WTC11 (cell line): ENCODE measurements at regions not wholly inside any gene's neighbourhood (a gene's known extent, or its start where the extent isn't known, plus 50 kb on each side); places are given as distances from the start of the nearest gene placed in this dataset.

Experiments
- ATAC-seq: fragments of 200-7000 bp; cut with Tn5 transposase; 2 replicates; pipeline ENCODE4 v1.10.0; 2021; ENCODE audit warnings: mild to moderate bottlenecking, moderate library complexity
- CTCF ChIA-PET: fragments of 300-600 bp; sonication (Branson Sonifier 250); formaldehyde crosslinking; loops from one replicate; lab custom pipeline; 2021; ENCODE audit warnings: antibody characterized with exemption; lab: Charles Lee
- POLR2A ChIA-PET: fragments of 350-600 bp; sonication (Branson Sonifier 250); formaldehyde crosslinking; loops from one replicate; lab custom pipeline; 2021; ENCODE audit warnings: antibody characterized with exemption; lab: Charles Lee
- DNase-seq: peaks from one replicate; pipeline ENCODE4 v3.0.0; 2021; ENCODE audit warnings: low spot score
- H3K27ac Mint-ChIP-seq: 2 replicates; pipeline ENCODE4 v1.8.0; 2021; ENCODE audit warnings: mixed read lengths
- H3K27me3 Mint-ChIP-seq: 2 replicates; pipeline ENCODE4 v1.8.0; 2021; ENCODE audit warnings: low read depth, mild to moderate bottlenecking, moderate library complexity, mixed read lengths
- H3K36me3 Mint-ChIP-seq: 2 replicates; pipeline ENCODE4 v1.8.0; 2021; ENCODE audit warnings: mixed read lengths
- H3K4me1 Mint-ChIP-seq: 2 replicates; pipeline ENCODE4 v1.8.0; 2022; ENCODE audit warnings: mixed read lengths
- H3K4me3 Mint-ChIP-seq: 2 replicates; pipeline ENCODE4 v1.8.0; 2021; ENCODE audit warnings: mild to moderate bottlenecking, moderate library complexity, mixed read lengths
- H3K9me3 Mint-ChIP-seq: 2 replicates; pipeline ENCODE4 v1.8.0; 2021; ENCODE audit warnings: mixed read lengths
- ATF1 ChIP-seq: sonication (generic); formaldehyde crosslinking; IDR thresholded peaks from 2 replicates; pipeline ENCODE4 v1.8.1; 2023; ENCODE audit warnings: mild to moderate bottlenecking, moderate library complexity, missing genetic modification reagents
- ESRRA ChIP-seq: sonication (generic); formaldehyde crosslinking; IDR thresholded peaks from 2 replicates; pipeline ENCODE4 v1.8.1; 2022; ENCODE audit warnings: mild to moderate bottlenecking, missing genetic modification reagents, borderline replicate concordance
- FOXK1 ChIP-seq: sonication (generic); formaldehyde crosslinking; IDR thresholded peaks from 2 replicates; pipeline ENCODE4 v1.8.0; 2022; ENCODE audit warnings: mild to moderate bottlenecking, moderate library complexity, missing genetic modification reagents
- GRHL2 ChIP-seq: fragments of 250-450 bp; sonication (Bioruptor Pico); IDR thresholded peaks from 2 replicates; pipeline ENCODE4 v1.8.0; 2022; ENCODE audit warnings: mild to moderate bottlenecking, moderate library complexity; ENCODE audit not compliant: insufficient replicate concordance, severe bottlenecking
- JUN ChIP-seq: sonication (generic); formaldehyde crosslinking; IDR thresholded peaks from 2 replicates; pipeline ENCODE4 v1.8.0; 2023; ENCODE audit warnings: mild to moderate bottlenecking, missing genetic modification reagents
- KAT7 ChIP-seq: sonication (generic); formaldehyde crosslinking; IDR thresholded peaks from 2 replicates; pipeline ENCODE4 v1.8.1; 2023; ENCODE audit warnings: missing genetic modification reagents, mild to moderate bottlenecking, borderline replicate concordance
- MXD4 ChIP-seq: fragments of 250-450 bp; sonication (Bioruptor Pico); IDR thresholded peaks from 2 replicates; pipeline ENCODE4 v1.8.0; 2021; ENCODE audit warnings: mild to moderate bottlenecking, moderate library complexity, borderline replicate concordance
- RORB ChIP-seq: fragments of 250-450 bp; sonication (Bioruptor Pico); IDR thresholded peaks from 2 replicates; pipeline ENCODE4 v1.9.0; 2021; ENCODE audit warnings: mild to moderate bottlenecking
- SMAD3 ChIP-seq: sonication (generic); formaldehyde crosslinking; IDR thresholded peaks from 2 replicates; pipeline ENCODE4 v1.8.0; 2022; ENCODE audit warnings: missing genetic modification reagents, mild to moderate bottlenecking, borderline replicate concordance
- SMAD4 ChIP-seq: sonication (generic); formaldehyde crosslinking; IDR thresholded peaks from 2 replicates; pipeline ENCODE4 v1.8.0; 2022; ENCODE audit warnings: mild to moderate bottlenecking, missing genetic modification reagents
- ZNF416 ChIP-seq: fragments of 250-450 bp; sonication (Bioruptor Pico); IDR thresholded peaks from 2 replicates; pipeline ENCODE4 v1.9.0; 2021; ENCODE audit warnings: mild to moderate bottlenecking, inconsistent platforms
- TF ChIP-seq, protein P1 (sequence below): sonication (generic); formaldehyde crosslinking; IDR thresholded peaks from 2 replicates; pipeline ENCODE4 v1.8.1; 2023; ENCODE audit warnings: mild to moderate bottlenecking, missing genetic modification reagents, moderate library complexity
- TF ChIP-seq, protein P2 (sequence below): sonication (generic); formaldehyde crosslinking; IDR thresholded peaks from 2 replicates; pipeline ENCODE4 v1.8.0; 2023; ENCODE audit warnings: mild to moderate bottlenecking, missing genetic modification reagents
- TF ChIP-seq, protein P3 (sequence below): sonication (generic); formaldehyde crosslinking; IDR thresholded peaks from 2 replicates; pipeline ENCODE4 v1.8.1; 2022; ENCODE audit warnings: low read depth, mild to moderate bottlenecking, moderate library complexity, missing genetic modification reagents, borderline replicate concordance
- TF ChIP-seq, protein P4 (sequence below): sonication (generic); formaldehyde crosslinking; IDR thresholded peaks from 2 replicates; pipeline ENCODE4 v1.8.0; 2022; ENCODE audit warnings: missing genetic modification reagents
- TF ChIP-seq, protein P5 (sequence below): fragments of 250-450 bp; sonication (Bioruptor Pico); IDR thresholded peaks from 2 replicates; pipeline ENCODE4 v2.1.2; 2022; ENCODE audit warnings: mild to moderate bottlenecking, moderate library complexity
- TF ChIP-seq, protein P6 (sequence below): sonication (generic); formaldehyde crosslinking; IDR thresholded peaks from 2 replicates; pipeline ENCODE4 v1.8.0; 2022; ENCODE audit warnings: mild to moderate bottlenecking, missing genetic modification reagents
- TF ChIP-seq, protein P7 (sequence below): sonication (generic); formaldehyde crosslinking; IDR thresholded peaks from 2 replicates; pipeline ENCODE4 v1.8.1; 2023; ENCODE audit warnings: mild to moderate bottlenecking, missing genetic modification reagents
- TF ChIP-seq, protein P8 (sequence below): sonication (generic); formaldehyde crosslinking; IDR thresholded peaks from 2 replicates; pipeline ENCODE4 v1.8.1; 2022; ENCODE audit warnings: mild to moderate bottlenecking, moderate library complexity, missing genetic modification reagents
- TF ChIP-seq, protein P9 (sequence below): sonication (generic); formaldehyde crosslinking; IDR thresholded peaks from 2 replicates; pipeline ENCODE4 v1.8.0; 2023; ENCODE audit warnings: missing genetic modification reagents

DNA sequence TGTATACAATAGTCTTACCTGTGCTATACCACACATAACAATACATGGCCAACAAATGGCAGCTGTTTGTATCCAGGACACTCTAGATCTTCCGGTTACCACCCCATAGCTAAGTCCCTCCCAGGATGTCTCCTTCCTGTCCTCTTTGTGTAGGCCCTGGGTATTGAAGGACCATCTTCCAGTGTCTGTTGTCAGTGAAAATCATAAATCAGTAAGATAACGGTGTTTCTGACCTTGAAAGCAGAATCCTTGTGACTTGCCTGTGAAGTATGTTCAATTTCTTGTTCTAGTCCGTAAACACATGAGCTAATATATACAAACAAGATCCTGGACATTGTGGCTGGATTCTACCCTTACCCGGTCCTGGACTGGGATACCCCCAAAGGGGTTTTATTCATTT lies 462.8 kb downstream of the NTRK3 start:
- H3K9me3 Mint-ChIP-seq: peaks cover 3% of the 10 kb centered on the region; the same call in 1 of the 2 replicates
- ATAC-seq: no peak
- DNase-seq: no peak

More for the DNA sequence above, 462.8 kb downstream of the NTRK3 start:
- TF ChIP-seq JUN (CRISPR knock-in tag): no peak
- TF ChIP-seq, protein P1, sequence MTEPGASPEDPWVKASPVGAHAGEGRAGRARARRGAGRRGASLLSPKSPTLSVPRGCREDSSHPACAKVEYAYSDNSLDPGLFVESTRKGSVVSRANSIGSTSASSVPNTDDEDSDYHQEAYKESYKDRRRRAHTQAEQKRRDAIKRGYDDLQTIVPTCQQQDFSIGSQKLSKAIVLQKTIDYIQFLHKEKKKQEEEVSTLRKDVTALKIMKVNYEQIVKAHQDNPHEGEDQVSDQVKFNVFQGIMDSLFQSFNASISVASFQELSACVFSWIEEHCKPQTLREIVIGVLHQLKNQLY: no peak
- TF ChIP-seq ZNF416 (CRISPR knock-in tag): no peak
- TF ChIP-seq, protein P2, sequence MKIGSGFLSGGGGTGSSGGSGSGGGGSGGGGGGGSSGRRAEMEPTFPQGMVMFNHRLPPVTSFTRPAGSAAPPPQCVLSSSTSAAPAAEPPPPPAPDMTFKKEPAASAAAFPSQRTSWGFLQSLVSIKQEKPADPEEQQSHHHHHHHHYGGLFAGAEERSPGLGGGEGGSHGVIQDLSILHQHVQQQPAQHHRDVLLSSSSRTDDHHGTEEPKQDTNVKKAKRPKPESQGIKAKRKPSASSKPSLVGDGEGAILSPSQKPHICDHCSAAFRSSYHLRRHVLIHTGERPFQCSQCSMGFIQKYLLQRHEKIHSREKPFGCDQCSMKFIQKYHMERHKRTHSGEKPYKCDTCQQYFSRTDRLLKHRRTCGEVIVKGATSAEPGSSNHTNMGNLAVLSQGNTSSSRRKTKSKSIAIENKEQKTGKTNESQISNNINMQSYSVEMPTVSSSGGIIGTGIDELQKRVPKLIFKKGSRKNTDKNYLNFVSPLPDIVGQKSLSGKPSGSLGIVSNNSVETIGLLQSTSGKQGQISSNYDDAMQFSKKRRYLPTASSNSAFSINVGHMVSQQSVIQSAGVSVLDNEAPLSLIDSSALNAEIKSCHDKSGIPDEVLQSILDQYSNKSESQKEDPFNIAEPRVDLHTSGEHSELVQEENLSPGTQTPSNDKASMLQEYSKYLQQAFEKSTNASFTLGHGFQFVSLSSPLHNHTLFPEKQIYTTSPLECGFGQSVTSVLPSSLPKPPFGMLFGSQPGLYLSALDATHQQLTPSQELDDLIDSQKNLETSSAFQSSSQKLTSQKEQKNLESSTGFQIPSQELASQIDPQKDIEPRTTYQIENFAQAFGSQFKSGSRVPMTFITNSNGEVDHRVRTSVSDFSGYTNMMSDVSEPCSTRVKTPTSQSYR (CRISPR knock-in tag): no peak
- no peak for TF ChIP-seq FOXK1 (CRISPR knock-in tag)
- no peak for TF ChIP-seq SMAD3 (CRISPR knock-in tag)
- TF ChIP-seq, protein P3, sequence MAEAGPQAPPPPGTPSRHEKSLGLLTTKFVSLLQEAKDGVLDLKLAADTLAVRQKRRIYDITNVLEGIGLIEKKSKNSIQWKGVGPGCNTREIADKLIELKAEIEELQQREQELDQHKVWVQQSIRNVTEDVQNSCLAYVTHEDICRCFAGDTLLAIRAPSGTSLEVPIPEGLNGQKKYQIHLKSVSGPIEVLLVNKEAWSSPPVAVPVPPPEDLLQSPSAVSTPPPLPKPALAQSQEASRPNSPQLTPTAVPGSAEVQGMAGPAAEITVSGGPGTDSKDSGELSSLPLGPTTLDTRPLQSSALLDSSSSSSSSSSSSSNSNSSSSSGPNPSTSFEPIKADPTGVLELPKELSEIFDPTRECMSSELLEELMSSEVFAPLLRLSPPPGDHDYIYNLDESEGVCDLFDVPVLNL (CRISPR knock-in tag): no peak
- TF ChIP-seq ATF1 (CRISPR knock-in tag): no peak
- no peak for TF ChIP-seq SMAD4 (CRISPR knock-in tag)
- TF ChIP-seq, protein P4, sequence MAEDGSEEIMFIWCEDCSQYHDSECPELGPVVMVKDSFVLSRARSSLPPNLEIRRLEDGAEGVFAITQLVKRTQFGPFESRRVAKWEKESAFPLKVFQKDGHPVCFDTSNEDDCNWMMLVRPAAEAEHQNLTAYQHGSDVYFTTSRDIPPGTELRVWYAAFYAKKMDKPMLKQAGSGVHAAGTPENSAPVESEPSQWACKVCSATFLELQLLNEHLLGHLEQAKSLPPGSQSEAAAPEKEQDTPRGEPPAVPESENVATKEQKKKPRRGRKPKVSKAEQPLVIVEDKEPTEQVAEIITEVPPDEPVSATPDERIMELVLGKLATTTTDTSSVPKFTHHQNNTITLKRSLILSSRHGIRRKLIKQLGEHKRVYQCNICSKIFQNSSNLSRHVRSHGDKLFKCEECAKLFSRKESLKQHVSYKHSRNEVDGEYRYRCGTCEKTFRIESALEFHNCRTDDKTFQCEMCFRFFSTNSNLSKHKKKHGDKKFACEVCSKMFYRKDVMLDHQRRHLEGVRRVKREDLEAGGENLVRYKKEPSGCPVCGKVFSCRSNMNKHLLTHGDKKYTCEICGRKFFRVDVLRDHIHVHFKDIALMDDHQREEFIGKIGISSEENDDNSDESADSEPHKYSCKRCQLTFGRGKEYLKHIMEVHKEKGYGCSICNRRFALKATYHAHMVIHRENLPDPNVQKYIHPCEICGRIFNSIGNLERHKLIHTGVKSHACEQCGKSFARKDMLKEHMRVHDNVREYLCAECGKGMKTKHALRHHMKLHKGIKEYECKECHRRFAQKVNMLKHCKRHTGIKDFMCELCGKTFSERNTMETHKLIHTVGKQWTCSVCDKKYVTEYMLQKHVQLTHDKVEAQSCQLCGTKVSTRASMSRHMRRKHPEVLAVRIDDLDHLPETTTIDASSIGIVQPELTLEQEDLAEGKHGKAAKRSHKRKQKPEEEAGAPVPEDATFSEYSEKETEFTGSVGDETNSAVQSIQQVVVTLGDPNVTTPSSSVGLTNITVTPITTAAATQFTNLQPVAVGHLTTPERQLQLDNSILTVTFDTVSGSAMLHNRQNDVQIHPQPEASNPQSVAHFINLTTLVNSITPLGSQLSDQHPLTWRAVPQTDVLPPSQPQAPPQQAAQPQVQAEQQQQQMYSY (CRISPR knock-in tag): no peak
- TF ChIP-seq KAT7 (CRISPR knock-in tag): no peak
- TF ChIP-seq, protein P5, sequence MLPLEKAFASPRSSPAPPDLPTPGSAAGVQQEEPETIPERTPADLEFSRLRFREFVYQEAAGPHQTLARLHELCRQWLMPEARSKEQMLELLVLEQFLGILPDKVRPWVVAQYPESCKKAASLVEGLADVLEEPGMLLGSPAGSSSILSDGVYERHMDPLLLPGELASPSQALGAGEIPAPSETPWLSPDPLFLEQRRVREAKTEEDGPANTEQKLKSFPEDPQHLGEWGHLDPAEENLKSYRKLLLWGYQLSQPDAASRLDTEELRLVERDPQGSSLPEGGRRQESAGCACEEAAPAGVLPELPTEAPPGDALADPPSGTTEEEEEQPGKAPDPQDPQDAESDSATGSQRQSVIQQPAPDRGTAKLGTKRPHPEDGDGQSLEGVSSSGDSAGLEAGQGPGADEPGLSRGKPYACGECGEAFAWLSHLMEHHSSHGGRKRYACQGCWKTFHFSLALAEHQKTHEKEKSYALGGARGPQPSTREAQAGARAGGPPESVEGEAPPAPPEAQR: no peak
- no peak for TF ChIP-seq GRHL2 (CRISPR knock-in tag)
- TF ChIP-seq, protein P6, sequence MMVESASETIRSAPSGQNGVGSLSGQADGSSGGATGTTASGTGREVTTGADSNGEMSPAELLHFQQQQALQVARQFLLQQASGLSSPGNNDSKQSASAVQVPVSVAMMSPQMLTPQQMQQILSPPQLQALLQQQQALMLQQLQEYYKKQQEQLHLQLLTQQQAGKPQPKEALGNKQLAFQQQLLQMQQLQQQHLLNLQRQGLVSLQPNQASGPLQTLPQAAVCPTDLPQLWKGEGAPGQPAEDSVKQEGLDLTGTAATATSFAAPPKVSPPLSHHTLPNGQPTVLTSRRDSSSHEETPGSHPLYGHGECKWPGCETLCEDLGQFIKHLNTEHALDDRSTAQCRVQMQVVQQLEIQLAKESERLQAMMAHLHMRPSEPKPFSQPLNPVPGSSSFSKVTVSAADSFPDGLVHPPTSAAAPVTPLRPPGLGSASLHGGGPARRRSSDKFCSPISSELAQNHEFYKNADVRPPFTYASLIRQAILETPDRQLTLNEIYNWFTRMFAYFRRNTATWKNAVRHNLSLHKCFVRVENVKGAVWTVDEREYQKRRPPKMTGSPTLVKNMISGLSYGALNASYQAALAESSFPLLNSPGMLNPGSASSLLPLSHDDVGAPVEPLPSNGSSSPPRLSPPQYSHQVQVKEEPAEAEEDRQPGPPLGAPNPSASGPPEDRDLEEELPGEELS (CRISPR knock-in tag): no peak
- TF ChIP-seq, protein P7, sequence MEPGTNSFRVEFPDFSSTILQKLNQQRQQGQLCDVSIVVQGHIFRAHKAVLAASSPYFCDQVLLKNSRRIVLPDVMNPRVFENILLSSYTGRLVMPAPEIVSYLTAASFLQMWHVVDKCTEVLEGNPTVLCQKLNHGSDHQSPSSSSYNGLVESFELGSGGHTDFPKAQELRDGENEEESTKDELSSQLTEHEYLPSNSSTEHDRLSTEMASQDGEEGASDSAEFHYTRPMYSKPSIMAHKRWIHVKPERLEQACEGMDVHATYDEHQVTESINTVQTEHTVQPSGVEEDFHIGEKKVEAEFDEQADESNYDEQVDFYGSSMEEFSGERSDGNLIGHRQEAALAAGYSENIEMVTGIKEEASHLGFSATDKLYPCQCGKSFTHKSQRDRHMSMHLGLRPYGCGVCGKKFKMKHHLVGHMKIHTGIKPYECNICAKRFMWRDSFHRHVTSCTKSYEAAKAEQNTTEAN: no peak
- no peak for TF ChIP-seq ESRRA (CRISPR knock-in tag)
- TF ChIP-seq MXD4 (CRISPR knock-in tag): no peak
- TF ChIP-seq, protein P8, sequence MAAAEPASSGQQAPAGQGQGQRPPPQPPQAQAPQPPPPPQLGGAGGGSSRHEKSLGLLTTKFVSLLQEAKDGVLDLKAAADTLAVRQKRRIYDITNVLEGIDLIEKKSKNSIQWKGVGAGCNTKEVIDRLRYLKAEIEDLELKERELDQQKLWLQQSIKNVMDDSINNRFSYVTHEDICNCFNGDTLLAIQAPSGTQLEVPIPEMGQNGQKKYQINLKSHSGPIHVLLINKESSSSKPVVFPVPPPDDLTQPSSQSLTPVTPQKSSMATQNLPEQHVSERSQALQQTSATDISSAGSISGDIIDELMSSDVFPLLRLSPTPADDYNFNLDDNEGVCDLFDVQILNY (CRISPR knock-in tag): no peak
- TF ChIP-seq, protein P9, sequence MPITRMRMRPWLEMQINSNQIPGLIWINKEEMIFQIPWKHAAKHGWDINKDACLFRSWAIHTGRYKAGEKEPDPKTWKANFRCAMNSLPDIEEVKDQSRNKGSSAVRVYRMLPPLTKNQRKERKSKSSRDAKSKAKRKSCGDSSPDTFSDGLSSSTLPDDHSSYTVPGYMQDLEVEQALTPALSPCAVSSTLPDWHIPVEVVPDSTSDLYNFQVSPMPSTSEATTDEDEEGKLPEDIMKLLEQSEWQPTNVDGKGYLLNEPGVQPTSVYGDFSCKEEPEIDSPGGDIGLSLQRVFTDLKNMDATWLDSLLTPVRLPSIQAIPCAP (CRISPR knock-in tag): no peak
- TF ChIP-seq RORB: no peak
- CTCF ChIA-PET: no interaction called here
- no peak overlapping the region for H3K27ac Mint-ChIP-seq
- no peaks in the 10 kb centered on the region; the same call in 1 of the 2 replicates for H3K27me3 Mint-ChIP-seq
- POLR2A ChIA-PET: no interaction called here
- no peak overlapping the region for H3K4me3 Mint-ChIP-seq
- H3K4me1 Mint-ChIP-seq: no peaks in the 10 kb centered on the region
- no peaks in the 10 kb centered on the region for H3K36me3 Mint-ChIP-seq
